MCF 10A (cell line): ENCODE measurements at regions not wholly inside any gene's neighbourhood (a gene's known extent, or its start where the extent isn't known, plus 50 kb on each side); places are given as distances from the start of the nearest gene placed in this dataset.

ENCODE experiments used
- BruUV-seq: library from RNA; stranded (reverse); fragments of 400-500 nt; replicated peaks from 2 replicates; lab custom pipeline; 2021; lab: Mats Ljungman, UMichigan
- CTCF ChIA-PET: fragments of 300-600 bp; sonication (Branson Sonifier 250); formaldehyde crosslinking; extraction: SDS; loops from one replicate; lab custom pipeline; 2021; ENCODE audit warnings: antibody characterized with exemption, inconsistent platforms; lab: Yijun Ruan, JAX
- POLR2A ChIA-PET: fragments of 300-600, 350-650 bp; sonication (Branson Sonifier 250); formaldehyde crosslinking; extraction: SDS; loops from one replicate; lab custom pipeline; 2020; ENCODE audit warnings: antibody characterized with exemption, inconsistent platforms; lab: Yijun Ruan, JAX
- DNase-seq: peaks from one replicate; pipeline ENCODE4 v3.0.0-alpha.2; 2018; ENCODE audit not compliant: unreplicated experiment
- H3K27ac Mint-ChIP-seq: one replicate; pipeline ENCODE4 v1.8.0; 2022; ENCODE audit warnings: mild to moderate bottlenecking, low read depth, mixed read lengths; ENCODE audit not compliant: unreplicated experiment
- H3K27me3 Mint-ChIP-seq: one replicate; pipeline ENCODE4 v1.8.0; 2022; ENCODE audit warnings: mixed read lengths; ENCODE audit not compliant: insufficient read depth, unreplicated experiment
- H3K36me3 Mint-ChIP-seq: one replicate; pipeline ENCODE4 v1.8.0; 2022; ENCODE audit warnings: mild to moderate bottlenecking, moderate library complexity, mixed read lengths; ENCODE audit not compliant: insufficient read depth, unreplicated experiment
- H3K4me1 Mint-ChIP-seq: one replicate; pipeline ENCODE4 v1.8.0; 2022; ENCODE audit warnings: mixed read lengths; ENCODE audit not compliant: insufficient read depth, unreplicated experiment
- H3K4me3 Mint-ChIP-seq: one replicate; pipeline ENCODE4 v1.8.0; 2022; ENCODE audit warnings: mild to moderate bottlenecking, moderate library complexity, mixed read lengths; ENCODE audit not compliant: unreplicated experiment
- H3K9me3 Mint-ChIP-seq: one replicate; pipeline ENCODE4 v1.8.0; 2022; ENCODE audit warnings: mixed read lengths; ENCODE audit not compliant: unreplicated experiment
- intact Hi-C: fragments of 100-400 bp; cut with micrococcal nuclease; formaldehyde crosslinking; loops from 2 replicates; pipeline ENCODE4 v1.14.1; 2022
- TF ChIP-seq, protein P1 (sequence below): fragments of 200-600 bp; IDR thresholded peaks from one replicate; pipeline ENCODE4 v1.8.0; 2022; ENCODE audit warnings: antibody characterized with exemption, mild to moderate bottlenecking; ENCODE audit not compliant: unreplicated experiment

DNA sequence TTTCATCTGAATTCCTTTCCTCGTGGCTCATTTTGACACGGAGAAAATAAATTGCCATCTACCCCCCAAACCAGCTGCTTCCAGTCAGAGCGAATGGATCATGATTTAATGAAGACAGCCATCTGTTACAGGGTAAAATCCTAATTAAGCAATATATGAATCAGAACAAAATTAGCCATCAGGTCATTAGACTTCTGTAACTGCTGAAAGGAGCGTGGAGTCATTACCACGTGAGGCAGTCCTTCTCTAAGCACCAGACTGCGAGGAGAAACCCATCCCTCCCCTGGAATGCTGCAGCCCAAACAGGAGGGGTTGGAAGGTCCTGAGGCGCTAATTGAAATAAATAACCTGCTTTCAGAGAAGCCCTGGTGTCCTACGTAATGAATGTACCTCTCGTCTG lies 51.1 kb upstream of the TCL1A start:
- peaks cover 55% of the 10 kb centered on the region for H3K27me3 Mint-ChIP-seq
- ChIA-PET POLR2A (interaction anchor here (0.6 kb wide), 1 partner anchor 231 kb away, joined by 3 read pairs; no protein-coding TSS in a partner anchor), CTCF (interaction anchor here (1.4 to 2.3 kb wide), 2 partner anchors 9 kb away, joined by 5 to 15 read pairs; no protein-coding TSS in a partner anchor)
- H3K27ac Mint-ChIP-seq: no peak overlapping the region
- no peaks in the 10 kb centered on the region for H3K36me3 Mint-ChIP-seq
- H3K4me1 Mint-ChIP-seq: no peaks in the 10 kb centered on the region
- TF ChIP-seq, protein P1, sequence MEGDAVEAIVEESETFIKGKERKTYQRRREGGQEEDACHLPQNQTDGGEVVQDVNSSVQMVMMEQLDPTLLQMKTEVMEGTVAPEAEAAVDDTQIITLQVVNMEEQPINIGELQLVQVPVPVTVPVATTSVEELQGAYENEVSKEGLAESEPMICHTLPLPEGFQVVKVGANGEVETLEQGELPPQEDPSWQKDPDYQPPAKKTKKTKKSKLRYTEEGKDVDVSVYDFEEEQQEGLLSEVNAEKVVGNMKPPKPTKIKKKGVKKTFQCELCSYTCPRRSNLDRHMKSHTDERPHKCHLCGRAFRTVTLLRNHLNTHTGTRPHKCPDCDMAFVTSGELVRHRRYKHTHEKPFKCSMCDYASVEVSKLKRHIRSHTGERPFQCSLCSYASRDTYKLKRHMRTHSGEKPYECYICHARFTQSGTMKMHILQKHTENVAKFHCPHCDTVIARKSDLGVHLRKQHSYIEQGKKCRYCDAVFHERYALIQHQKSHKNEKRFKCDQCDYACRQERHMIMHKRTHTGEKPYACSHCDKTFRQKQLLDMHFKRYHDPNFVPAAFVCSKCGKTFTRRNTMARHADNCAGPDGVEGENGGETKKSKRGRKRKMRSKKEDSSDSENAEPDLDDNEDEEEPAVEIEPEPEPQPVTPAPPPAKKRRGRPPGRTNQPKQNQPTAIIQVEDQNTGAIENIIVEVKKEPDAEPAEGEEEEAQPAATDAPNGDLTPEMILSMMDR: no peak
- no peak overlapping the region for H3K4me3 Mint-ChIP-seq
- no peak for DNase-seq
- intact Hi-C loops: no loop called here
- no TSS peak for BruUV-seq
- no peaks in the 10 kb centered on the region for H3K9me3 Mint-ChIP-seq

- ChIA-PET POLR2A (interaction anchor here (1.0 kb wide), 1 partner anchor 9 kb away, joined by 3 read pairs; no protein-coding TSS in a partner anchor), CTCF (interaction anchor here (2.3 kb wide), 1 partner anchor 10 kb away, joined by 15 read pairs; no protein-coding TSS in a partner anchor)
- Mint-ChIP-seq H3K36me3 (no peaks in the 10 kb centered on the region), H3K4me3 (no peak overlapping the region), H3K4me1 (no peaks in the 10 kb centered on the region), H3K9me3 (no peaks in the 10 kb centered on the region), H3K27ac (no peak overlapping the region), H3K27me3 (peaks cover 55% of the 10 kb centered on the region)
- intact Hi-C loops: no loop called here
- TF ChIP-seq, protein P1: no peak
- no TSS peak for BruUV-seq
- no peak for DNase-seq
Measured at GRCh38 chr14:95763875-95764274, 50.0 kb upstream of the TCL1A start.
